ENCODE measurements at regions not wholly inside any gene's neighbourhood (a gene's known extent, or its start where the extent isn't known, plus 50 kb on each side); places are given as distances from the start of the nearest gene placed in this dataset.

GRCh38 chr4:72900952-72901351 lies 168.6 kb downstream of the COX18 start:
- no peak for TF ChIP-seq CTCF (IDR thresholded peaks at IDR 0.05; ENCODE audit: insufficient read depth, low read depth, low read length)
- H3K36me3 ChIP-seq (ENCODE audit: control insufficient read depth, insufficient read depth, low read length) = no peaks in the 10 kb centered on the region
- POLR2A ChIA-PET = no interaction called here
- DNase-seq (ENCODE audit: low read depth) = peak; percentile 33
- no peak overlapping the region for H3K4me3 ChIP-seq (ENCODE audit: low read depth, low read length)
- CTCF ChIA-PET = interaction anchor here (1.2 to 1.7 kb wide), 2 partner anchors 16 to 43 kb away, joined by 3 to 4 read pairs; no protein-coding TSS in a partner anchor
- H3K27me3 ChIP-seq (ENCODE audit: control insufficient read depth, insufficient read depth, low read length) = no peaks in the 10 kb centered on the region

GRCh38 chr4:72899621-72900020 lies 169.9 kb downstream of the COX18 start:
- POLR2A ChIA-PET = interaction anchor here (0.5 kb wide), 1 partner anchor 513 kb away, joined by 3 read pairs; no protein-coding TSS in a partner anchor
- CTCF ChIA-PET = interaction anchor here (1.7 kb wide), 1 partner anchor 15 kb away, joined by 4 read pairs; no protein-coding TSS in a partner anchor
- no peaks in the 10 kb centered on the region for H3K27me3 ChIP-seq (ENCODE audit: control insufficient read depth, insufficient read depth, low read length)
- no peaks in the 10 kb centered on the region for H3K36me3 ChIP-seq (ENCODE audit: control insufficient read depth, insufficient read depth, low read length)
- no peak for TF ChIP-seq CTCF (IDR thresholded peaks at IDR 0.05; ENCODE audit: insufficient read depth, low read depth, low read length)
- no peak for DNase-seq (ENCODE audit: low read depth)
- no peak overlapping the region for H3K4me3 ChIP-seq (ENCODE audit: low read depth, low read length)

- DNase-seq (ENCODE audit: low read depth) = no peak
- TF ChIP-seq CTCF (IDR thresholded peaks at IDR 0.05; ENCODE audit: insufficient read depth, low read depth, low read length) = no peak
- H3K27me3 ChIP-seq (ENCODE audit: control insufficient read depth, insufficient read depth, low read length) = no peaks in the 10 kb centered on the region
- H3K36me3 ChIP-seq (ENCODE audit: control insufficient read depth, insufficient read depth, low read length) = no peaks in the 10 kb centered on the region
- POLR2A ChIA-PET = no interaction called here
- CTCF ChIA-PET = interaction anchor here (1.7 kb wide), 1 partner anchor 15 kb away, joined by 4 read pairs; no protein-coding TSS in a partner anchor
- no peak overlapping the region for H3K4me3 ChIP-seq (ENCODE audit: low read depth, low read length)
Observed at GRCh38 chr4:72899214-72899613, 170.3 kb downstream of the COX18 start.

GRCh38 chr4:72896515-72896914 lies 173.0 kb downstream of the COX18 start:
- ChIA-PET CTCF (interaction anchor here (1.4 kb wide), 1 partner anchor 391 kb away, joined by 3 read pairs; no protein-coding TSS in a partner anchor), POLR2A (no interaction called here)
- peak; percentile 90 for DNase-seq (ENCODE audit: low read depth)
- no peak for TF ChIP-seq CTCF (IDR thresholded peaks at IDR 0.05; ENCODE audit: insufficient read depth, low read depth, low read length)
- Histone ChIP-seq H3K27me3 (ENCODE audit: control insufficient read depth, insufficient read depth, low read length) (no peaks in the 10 kb centered on the region), H3K36me3 (ENCODE audit: control insufficient read depth, insufficient read depth, low read length) (no peaks in the 10 kb centered on the region), H3K4me3 (ENCODE audit: low read depth, low read length) (no peak overlapping the region)

GRCh38 chr4:72895408-72895807 lies 174.1 kb downstream of the COX18 start:
- CTCF ChIA-PET = no interaction called here
- DNase-seq (ENCODE audit: low read depth) = no peak
- no peaks in the 10 kb centered on the region for H3K27me3 ChIP-seq (ENCODE audit: control insufficient read depth, insufficient read depth, low read length)
- POLR2A ChIA-PET = no interaction called here
- no peak for TF ChIP-seq CTCF (IDR thresholded peaks at IDR 0.05; ENCODE audit: insufficient read depth, low read depth, low read length)
- no peak overlapping the region for H3K4me3 ChIP-seq (ENCODE audit: low read depth, low read length)
- H3K36me3 ChIP-seq (ENCODE audit: control insufficient read depth, insufficient read depth, low read length) = no peaks in the 10 kb centered on the region
